HG02973 (cell line): ENCODE measurements at regions not wholly inside any gene's neighbourhood (a gene's known extent, or its start where the extent isn't known, plus 50 kb on each side); places are given as distances from the start of the nearest gene placed in this dataset.
"Not testable (repeated sequence)": the region's sequence is repeated elsewhere in the genome, so short reads cannot be mapped to it uniquely, and the experiment has no call there.

Source experiments
- ATAC-seq: cut with Tn5 transposase; IDR thresholded peaks from one replicate; pipeline ENCODE4 v1.9.1; 2021; ENCODE audit warnings: moderate library complexity; ENCODE audit not compliant: unreplicated experiment

- no peak for ATAC-seq
Observed at GRCh38 chr5:33203931-33204330, 236.8 kb upstream of the TARS1 start.

DNA sequence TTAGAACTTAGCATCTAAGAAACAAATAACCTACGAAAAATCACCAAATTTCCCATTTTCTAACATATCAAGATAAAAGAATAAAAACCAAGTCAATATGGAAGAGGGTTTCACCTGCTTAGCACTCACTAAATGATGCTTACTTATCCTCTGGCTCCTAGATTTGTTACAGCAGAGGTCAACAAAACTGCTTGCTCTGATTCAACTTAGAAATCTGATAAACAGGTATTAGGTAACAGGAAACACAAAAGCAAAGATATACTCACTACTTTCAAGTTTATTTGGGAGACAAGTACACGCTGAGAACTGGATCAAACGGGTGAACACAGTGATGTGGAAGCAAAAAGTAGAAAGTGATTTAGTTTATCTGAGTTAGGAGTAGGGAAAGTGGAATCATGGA is 235.7 kb upstream of the TARS1 start:
- no peak for ATAC-seq

GRCh38 chr5:33205727-33206410 is 234.9 kb upstream of the TARS1 start:
- no peak for ATAC-seq

- no peak for ATAC-seq
Observed at GRCh38 chr5:33206962-33207506, 233.7 kb upstream of the TARS1 start.

- no peak for ATAC-seq
Observed at GRCh38 chr5:33209252-33209651, 231.5 kb upstream of the TARS1 start.

DNA sequence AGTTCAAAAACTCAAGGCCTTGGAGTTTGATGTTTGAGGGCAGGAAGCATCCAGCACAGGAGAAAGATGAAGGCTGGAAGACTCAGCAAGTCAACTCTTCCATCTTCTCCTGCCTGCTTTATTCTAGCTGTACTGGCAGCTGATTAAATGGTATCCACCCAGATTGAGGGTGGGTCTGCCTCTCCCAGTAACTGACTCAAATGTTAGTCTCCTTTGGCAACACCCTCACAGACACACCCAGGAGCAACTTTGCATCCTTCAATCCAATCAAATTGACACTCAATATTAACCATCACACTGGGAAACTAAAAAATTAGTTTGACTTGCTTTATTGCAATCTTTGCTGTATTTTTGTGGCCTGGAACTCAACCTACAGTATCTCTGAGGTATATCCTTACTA is 230.5 kb upstream of the TARS1 start:
- ATAC-seq: not testable (repeated sequence)

GRCh38 chr5:33210978-33211377 is 229.8 kb upstream of the TARS1 start:
- no peak for ATAC-seq

- no peak for ATAC-seq
Observed at GRCh38 chr5:33212439-33212838, 228.3 kb upstream of the TARS1 start.

DNA sequence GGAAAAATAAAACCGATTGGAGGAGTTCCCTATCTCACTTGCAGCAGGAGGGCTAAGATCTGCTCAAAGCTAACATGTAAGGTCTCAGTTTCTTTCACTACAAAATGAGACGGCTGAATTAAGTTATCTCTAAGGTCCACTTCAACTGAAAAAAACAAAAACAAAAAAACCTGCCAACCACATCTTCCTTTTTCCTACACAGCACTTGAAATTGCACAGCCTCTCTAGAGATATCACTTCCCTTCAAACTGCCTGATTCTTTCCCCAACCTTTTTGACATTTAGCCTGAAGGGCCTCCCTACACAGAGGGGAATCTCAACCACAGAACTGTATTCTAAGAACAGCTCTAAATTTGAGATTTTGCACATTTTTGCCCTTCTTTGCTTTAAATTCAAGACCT is 227.9 kb upstream of the TARS1 start:
- no peak for ATAC-seq

- no peak for ATAC-seq
Observed at GRCh38 chr5:33223563-33224284, 217.0 kb upstream of the TARS1 start.

GRCh38 chr5:33224285-33224961 is 216.3 kb upstream of the TARS1 start:
- no peak for ATAC-seq

DNA sequence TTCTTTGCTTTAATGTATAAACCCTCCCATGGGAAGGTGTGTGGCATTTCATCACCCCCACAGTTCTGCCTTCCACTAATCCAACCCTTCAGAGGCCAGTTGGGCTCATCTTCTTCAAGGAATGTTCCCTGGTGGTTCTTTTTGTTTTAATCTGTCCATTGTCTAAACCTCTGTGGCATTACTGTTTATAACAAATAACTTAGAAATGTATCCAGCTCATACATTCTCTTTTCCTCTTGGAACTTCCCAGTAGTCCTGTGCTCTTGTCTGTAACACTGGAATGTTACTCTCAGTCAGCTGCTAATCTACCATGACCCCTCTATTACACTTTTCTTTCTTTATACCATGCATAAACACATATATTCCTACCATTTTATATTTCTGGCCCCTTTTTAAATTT is 213.5 kb upstream of the TARS1 start:
- ATAC-seq: no peak

- no peak for ATAC-seq
Observed at GRCh38 chr5:33227746-33228145, 213.0 kb upstream of the TARS1 start.

DNA sequence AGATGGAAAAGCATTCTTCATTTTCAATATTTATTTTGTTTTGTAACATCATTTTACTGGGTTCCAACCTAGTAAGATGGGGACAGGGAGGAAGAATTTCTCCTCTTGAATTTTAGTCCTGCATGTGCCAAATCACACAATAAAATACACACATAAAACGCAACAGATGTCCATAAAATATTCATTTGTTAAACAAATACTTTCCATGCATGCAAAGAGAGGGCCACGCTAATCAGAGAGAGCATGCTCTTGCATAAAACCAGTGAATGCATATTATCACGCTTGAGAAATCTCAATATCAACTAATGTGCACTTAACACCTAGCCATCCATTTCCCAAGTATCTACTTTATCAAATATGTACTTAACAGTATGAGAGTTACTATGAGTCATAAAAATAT is 212.6 kb upstream of the TARS1 start:
- no peak for ATAC-seq

GRCh38 chr5:33229216-33229615 is 211.5 kb upstream of the TARS1 start:
- no peak for ATAC-seq

DNA sequence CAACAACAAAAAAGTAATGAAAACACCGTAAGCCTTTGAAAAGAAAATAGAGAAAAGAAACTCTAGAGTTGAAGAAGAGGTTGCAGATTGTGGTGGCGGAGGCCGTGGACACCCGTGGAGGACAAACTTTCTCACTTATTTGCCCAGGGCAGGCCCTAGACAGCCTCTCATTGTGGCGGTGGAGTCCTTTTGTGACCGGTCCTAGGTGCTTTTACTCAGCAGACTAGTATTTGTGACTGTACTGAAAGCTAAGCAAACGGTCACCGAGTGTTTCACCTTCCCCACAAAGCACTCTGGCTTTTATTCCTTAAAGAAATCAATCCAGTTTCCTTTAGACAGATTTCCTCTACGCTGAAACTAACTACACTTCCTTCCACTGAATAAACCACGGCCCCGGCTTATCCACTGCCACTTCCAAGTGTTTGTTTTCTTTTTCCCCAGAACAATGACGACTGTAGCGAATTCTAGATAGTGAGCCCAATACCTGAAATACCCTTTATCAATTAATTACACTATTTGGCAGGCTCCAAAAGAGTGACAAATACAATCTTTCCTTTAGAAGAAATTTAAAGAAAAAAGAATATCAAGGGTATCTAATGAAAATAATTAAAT is 210.2 kb upstream of the TARS1 start:
- ATAC-seq: no peak

DNA sequence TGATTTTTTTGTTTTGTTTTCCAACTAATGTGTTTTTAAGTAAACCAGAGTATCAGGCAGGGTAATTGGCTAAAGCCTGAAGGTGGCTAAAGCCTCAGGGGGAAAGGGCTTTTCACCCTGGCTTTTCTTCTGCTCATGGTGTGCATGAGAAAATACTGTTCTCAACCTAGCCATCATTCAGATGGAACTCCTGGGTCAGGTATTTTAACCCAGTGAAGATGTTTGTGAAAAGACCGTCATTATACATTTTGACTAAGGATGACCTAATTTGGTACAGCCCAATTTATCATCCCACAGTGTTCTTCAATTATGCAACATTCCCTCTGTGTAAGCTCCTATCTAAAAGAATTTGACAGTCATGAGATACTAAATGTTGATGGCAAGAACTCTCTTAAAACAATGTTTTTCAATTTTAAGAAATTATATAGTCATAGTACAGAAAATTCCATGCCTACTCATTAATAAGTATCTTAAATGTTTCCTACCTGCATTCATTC is 209.5 kb upstream of the TARS1 start:
- ATAC-seq: no peak

GRCh38 chr5:33231935-33232334 is 208.8 kb upstream of the TARS1 start:
- no peak for ATAC-seq

DNA sequence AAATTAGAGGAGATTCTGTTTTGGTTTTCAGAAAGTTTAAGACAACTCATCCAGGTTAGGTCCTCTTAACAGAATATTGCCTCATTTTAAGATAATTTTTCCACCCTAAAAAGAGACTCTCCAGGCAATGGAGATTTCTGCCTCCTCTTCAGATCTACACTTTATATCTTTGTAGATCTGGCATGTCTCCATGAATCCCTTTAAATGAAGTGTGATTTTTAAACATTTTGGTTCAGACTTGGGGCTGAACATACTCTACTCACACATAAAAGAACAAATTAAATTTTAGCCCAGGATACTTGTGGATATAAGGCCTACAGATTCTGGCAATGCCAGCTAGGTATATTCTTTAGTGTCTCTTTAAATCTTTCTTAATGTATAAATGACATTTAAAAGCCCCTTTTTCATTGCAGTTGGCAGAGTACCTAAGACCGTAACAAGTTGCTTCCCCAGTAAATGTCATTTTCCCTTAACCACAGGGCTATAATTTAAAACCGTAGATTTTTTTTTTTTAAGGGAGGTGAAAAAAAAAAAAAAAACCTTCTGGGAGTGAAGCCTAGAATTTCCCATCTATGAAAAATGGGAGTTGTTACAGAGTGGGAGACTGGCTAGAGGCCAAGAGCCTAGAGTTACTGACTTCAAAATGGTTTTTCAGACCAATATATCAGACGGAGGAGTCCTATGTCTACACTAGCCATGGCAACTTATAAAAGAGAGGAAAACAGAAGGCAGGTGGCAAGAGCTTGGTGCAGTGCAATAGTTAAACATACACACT is 207.8 kb upstream of the TARS1 start:
- ATAC-seq: no peak

GRCh38 chr5:33235304-33235703 is 205.5 kb upstream of the TARS1 start:
- ATAC-seq: no peak
